ENCODE measurements at regions not wholly inside any gene's neighbourhood (a gene's known extent, or its start where the extent isn't known, plus 50 kb on each side); places are given as distances from the start of the nearest gene placed in this dataset.
"Not testable (repeated sequence)": the region's sequence is repeated elsewhere in the genome, so short reads cannot be mapped to it uniquely, and the experiment has no call there.

GRCh38 chr17:63019138-63019873, 53.3 kb downstream of the TANC2 start:
- H3K36me3 Mint-ChIP-seq: peaks cover 13% of the 10 kb centered on the region
- H3K9me3 Mint-ChIP-seq: peaks cover 2% of the 10 kb centered on the region
- H3K4me1 Mint-ChIP-seq: peaks cover 6% of the 10 kb centered on the region
- H3K27ac Mint-ChIP-seq: no peak overlapping the region
- H3K27me3 Mint-ChIP-seq: no peaks in the 10 kb centered on the region
- no peak for DNase-seq
- H3K4me3 Mint-ChIP-seq: no peak overlapping the region

GRCh38 chr17:63022567-63022966, 56.5 kb downstream of the TANC2 start:
- Mint-ChIP-seq H3K9me3 (no peaks in the 10 kb centered on the region), H3K4me3 (no peak overlapping the region), H3K36me3 (peaks cover 10% of the 10 kb centered on the region), H3K27me3 (no peaks in the 10 kb centered on the region), H3K27ac (no peak overlapping the region), H3K4me1 (peaks cover 7% of the 10 kb centered on the region)
- DNase-seq: no peak

GRCh38 chr17:63023049-63023448, 57.0 kb downstream of the TANC2 start:
- Mint-ChIP-seq H3K4me3 (no peak overlapping the region), H3K27me3 (no peaks in the 10 kb centered on the region), H3K27ac (no peak overlapping the region), H3K4me1 (peaks cover 7% of the 10 kb centered on the region), H3K9me3 (no peaks in the 10 kb centered on the region), H3K36me3 (peaks cover 10% of the 10 kb centered on the region)
- no peak for DNase-seq

- no peaks in the 10 kb centered on the region for H3K27me3 Mint-ChIP-seq
- no peaks in the 10 kb centered on the region for H3K9me3 Mint-ChIP-seq
- peaks cover 10% of the 10 kb centered on the region for H3K36me3 Mint-ChIP-seq
- H3K4me1 Mint-ChIP-seq: peaks cover 7% of the 10 kb centered on the region
- H3K27ac Mint-ChIP-seq: no peak overlapping the region
- no peak overlapping the region for H3K4me3 Mint-ChIP-seq
- no peak for DNase-seq
Observed at GRCh38 chr17:63024201-63024600, 58.2 kb downstream of the TANC2 start.

- no peak for DNase-seq
- H3K36me3 Mint-ChIP-seq: peaks cover 9% of the 10 kb centered on the region
- H3K27ac Mint-ChIP-seq: no peak overlapping the region
- H3K4me1 Mint-ChIP-seq: peaks cover 7% of the 10 kb centered on the region
- no peaks in the 10 kb centered on the region for H3K27me3 Mint-ChIP-seq
- H3K4me3 Mint-ChIP-seq: no peak overlapping the region
- no peaks in the 10 kb centered on the region for H3K9me3 Mint-ChIP-seq
Observed at GRCh38 chr17:63024716-63025115, 58.7 kb downstream of the TANC2 start.

- not testable (repeated sequence) for H3K27me3 Mint-ChIP-seq, H3K9me3 Mint-ChIP-seq, H3K27ac Mint-ChIP-seq, H3K36me3 Mint-ChIP-seq, H3K4me3 Mint-ChIP-seq, DNase-seq, H3K4me1 Mint-ChIP-seq
Observed at GRCh38 chr17:63025637-63026036, 59.6 kb downstream of the TANC2 start.

- Mint-ChIP-seq H3K4me3 (no peak overlapping the region), H3K36me3 (peaks cover 7% of the 10 kb centered on the region), H3K9me3 (peaks cover 2% of the 10 kb centered on the region), H3K27ac (no peak overlapping the region), H3K4me1 (peaks cover 7% of the 10 kb centered on the region), H3K27me3 (no peaks in the 10 kb centered on the region)
- DNase-seq: no peak
Observed at GRCh38 chr17:63029541-63029940, 63.5 kb downstream of the TANC2 start.

GRCh38 chr17:63032142-63032541, 66.1 kb downstream of the TANC2 start:
- Mint-ChIP-seq H3K4me3 (no peak overlapping the region), H3K36me3 (peaks cover 7% of the 10 kb centered on the region), H3K4me1 (peaks cover 14% of the 10 kb centered on the region), H3K27me3 (no peaks in the 10 kb centered on the region), H3K9me3 (peaks cover 2% of the 10 kb centered on the region), H3K27ac (no peak overlapping the region)
- DNase-seq: no peak

- Mint-ChIP-seq H3K27me3 (no peaks in the 10 kb centered on the region), H3K27ac (no peak overlapping the region), H3K9me3 (peaks cover 2% of the 10 kb centered on the region), H3K36me3 (peaks cover 7% of the 10 kb centered on the region), H3K4me3 (no peak overlapping the region), H3K4me1 (peaks cover 14% of the 10 kb centered on the region)
- DNase-seq: no peak
Observed at GRCh38 chr17:63033142-63033541, 67.1 kb downstream of the TANC2 start.

- Mint-ChIP-seq H3K4me1 (peaks cover 24% of the 10 kb centered on the region), H3K27me3 (no peaks in the 10 kb centered on the region), H3K36me3 (peaks cover 7% of the 10 kb centered on the region), H3K27ac (no peak overlapping the region), H3K9me3 (peaks cover 2% of the 10 kb centered on the region), H3K4me3 (no peak overlapping the region)
- no peak for DNase-seq
Observed at GRCh38 chr17:63035271-63035670, 69.2 kb downstream of the TANC2 start.

GRCh38 chr17:63035695-63036094, 69.7 kb downstream of the TANC2 start:
- Mint-ChIP-seq H3K4me3 (no peak overlapping the region), H3K4me1 (peaks cover 27% of the 10 kb centered on the region), H3K27ac (no peak overlapping the region), H3K36me3 (peaks cover 7% of the 10 kb centered on the region), H3K9me3 (peaks cover 2% of the 10 kb centered on the region), H3K27me3 (no peaks in the 10 kb centered on the region)
- no peak for DNase-seq

GRCh38 chr17:63039342-63039741, 73.3 kb downstream of the TANC2 start:
- H3K27me3 Mint-ChIP-seq: no peaks in the 10 kb centered on the region
- peak overlapping the region; percentile 5 for H3K27ac Mint-ChIP-seq
- H3K4me3 Mint-ChIP-seq: peak overlapping the region; percentile 44
- no peaks in the 10 kb centered on the region for H3K36me3 Mint-ChIP-seq
- H3K4me1 Mint-ChIP-seq: peaks cover 27% of the 10 kb centered on the region
- no peaks in the 10 kb centered on the region for H3K9me3 Mint-ChIP-seq
- no peak for DNase-seq

GRCh38 chr17:63039899-63040602, 74.0 kb downstream of the TANC2 start:
- Mint-ChIP-seq H3K27ac (no peak overlapping the region), H3K4me3 (no peak overlapping the region), H3K9me3 (no peaks in the 10 kb centered on the region), H3K27me3 (no peaks in the 10 kb centered on the region), H3K36me3 (no peaks in the 10 kb centered on the region), H3K4me1 (peaks cover 20% of the 10 kb centered on the region)
- no peak for DNase-seq

- H3K4me1 Mint-ChIP-seq: peaks cover 16% of the 10 kb centered on the region
Observed at GRCh38 chr17:63040816-63041215, 74.8 kb downstream of the TANC2 start.

GRCh38 chr17:63041251-63041650, 75.2 kb downstream of the TANC2 start:
- no peak for DNase-seq
- H3K4me3 Mint-ChIP-seq: no peak overlapping the region
- H3K4me1 Mint-ChIP-seq: peaks cover 13% of the 10 kb centered on the region
- H3K36me3 Mint-ChIP-seq: no peaks in the 10 kb centered on the region
- no peaks in the 10 kb centered on the region for H3K27me3 Mint-ChIP-seq
- no peaks in the 10 kb centered on the region for H3K9me3 Mint-ChIP-seq
- no peak overlapping the region for H3K27ac Mint-ChIP-seq

More at GRCh38 chr17:63040816-63041215, 74.8 kb downstream of the TANC2 start:
- no peak overlapping the region for H3K4me3 Mint-ChIP-seq
- no peaks in the 10 kb centered on the region for H3K36me3 Mint-ChIP-seq
- H3K27me3 Mint-ChIP-seq: no peaks in the 10 kb centered on the region
- H3K27ac Mint-ChIP-seq: no peak overlapping the region
- no peaks in the 10 kb centered on the region for H3K9me3 Mint-ChIP-seq
- no peak for DNase-seq

GRCh38 chr17:63041722-63042121, 75.7 kb downstream of the TANC2 start:
- no peak for DNase-seq
- Mint-ChIP-seq H3K36me3 (no peaks in the 10 kb centered on the region), H3K27me3 (no peaks in the 10 kb centered on the region), H3K4me3 (no peak overlapping the region), H3K27ac (no peak overlapping the region), H3K9me3 (no peaks in the 10 kb centered on the region), H3K4me1 (peaks cover 13% of the 10 kb centered on the region)
